Motor neuron (in vitro differentiated cells): ENCODE measurements at regions not wholly inside any gene's neighbourhood (a gene's known extent, or its start where the extent isn't known, plus 50 kb on each side); places are given as distances from the start of the nearest gene placed in this dataset.

Source experiments
- ATAC-seq, 8 experiments: fragments of 200-7000 bp; cut with Tn5 transposase; replicated peaks in 6 of 8; 2 replicates each; pipeline ENCODE4 v1.8.0; 2021; ENCODE audit warnings: mild to moderate bottlenecking in 8 of 8, moderate library complexity in 8 of 8
- H3K27ac ChIP-seq, 2 donors: fragments of 250-450 bp; sonication (Bioruptor Pico); 2 replicates each; pipeline ENCODE4 v1.9.0; 2021; ENCODE audit warnings: antibody characterized with exemption in 2 of 2, mild to moderate bottlenecking in 2 of 2, moderate library complexity in 1 of 2
- H3K4me1 ChIP-seq, 2 donors: fragments of 250-450 bp; sonication (Bioruptor Pico); replicated peaks in 1 of 2; 2 replicates each; pipeline ENCODE4 v1.6.1; 2021; ENCODE audit warnings: antibody characterized with exemption in 2 of 2, mild to moderate bottlenecking in 2 of 2, moderate library complexity in 1 of 2
- H3K4me3 ChIP-seq, 5 donors: fragments of 250-450 bp; sonication (Bioruptor Pico); 2 replicates each; pipeline ENCODE4 v1.9.0; 2021; ENCODE audit warnings: antibody characterized with exemption in 5 of 5, mild to moderate bottlenecking in 5 of 5, moderate library complexity in 4 of 5
- WGBS, 10 experiments: fragments of 450-650 bp; shearing (Covaris generic); methylation state at CpG; one replicate each; pipeline ENCODE4 v1.0.0; 2022; 5-methylcytosine and 5-hydroxymethylcytosine counted together
- in situ Hi-C, 9 experiments: fragments of 400-800 bp; cut with MboI; loops; one replicate each; pipeline ENCODE4 v1.15.0; 2021; ENCODE audit warnings: low sequenced_read_pairs in 9 of 9, low pct_unique_long_range_greater_than_20kb in 2 of 9; ENCODE audit not compliant: unreplicated experiment in 9 of 9

DNA sequence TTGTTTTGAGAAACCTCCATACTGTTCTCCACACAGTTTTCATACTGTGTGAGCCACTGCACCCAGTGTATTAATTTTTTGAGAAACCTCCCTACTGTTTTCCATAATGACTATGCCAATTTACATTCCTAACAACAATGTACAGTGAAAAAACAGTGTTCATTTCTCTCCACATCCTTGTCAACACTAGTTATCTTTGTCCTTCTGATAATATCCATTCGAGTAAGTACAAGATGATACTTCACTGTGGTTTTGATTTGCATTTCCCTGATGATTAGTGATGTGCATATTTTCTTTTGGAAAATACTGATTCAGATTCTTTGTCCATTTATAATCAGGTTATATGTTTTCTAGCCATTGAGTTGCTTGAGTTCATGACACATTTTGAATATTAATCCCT, 462.0 kb downstream of the CDH11 start:
- WGBS, 10 experiments = 0 to 100% (median 17%) methylated on average over 1 of the region's 1 CpG; no CpG with 5 or more reads in 3 of the 10 experiments

DNA sequence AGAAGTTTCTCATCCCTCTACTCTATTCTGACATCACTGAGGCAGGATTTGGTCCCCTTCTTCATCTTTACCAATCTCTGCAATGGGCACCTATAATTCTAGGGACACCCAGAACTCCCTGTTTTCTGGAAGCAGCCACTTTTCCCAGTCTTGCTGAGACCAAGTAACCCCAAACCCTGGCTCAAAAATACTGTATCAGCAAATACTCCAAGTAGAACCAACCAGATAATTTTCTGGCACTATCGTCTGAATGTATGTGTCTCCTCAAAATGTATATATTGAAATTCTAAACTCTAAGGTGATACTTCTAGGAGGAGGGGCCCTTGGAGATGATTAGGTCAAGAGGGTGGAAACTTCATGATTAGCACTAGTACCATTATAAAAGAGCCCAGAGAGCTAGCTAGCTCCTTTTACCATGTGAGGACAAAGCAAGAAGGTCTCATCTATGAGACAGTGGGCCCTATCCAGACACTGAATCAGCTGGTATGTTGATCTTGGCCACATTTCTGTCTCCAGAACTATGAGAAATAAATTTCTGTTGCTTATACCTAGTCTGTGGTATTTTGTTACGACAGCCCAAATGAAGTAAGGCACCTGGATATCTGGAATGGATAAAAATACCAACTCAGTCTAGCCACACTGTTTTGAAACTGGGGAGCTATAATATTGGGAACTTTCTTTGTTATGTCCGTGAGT, 464.4 kb downstream of the CDH11 start:
- no peak for ATAC-seq
- WGBS, 10 experiments = 80 to 100% (median 90%) methylated on average over 1 to 3 of the region's 3 CpGs; no CpG with 5 or more reads in 2 of the 10 experiments
- Histone ChIP-seq H3K27ac (no peak overlapping the region), H3K4me3 (no peak overlapping the region), H3K4me1 (no peaks in the 10 kb centered on the region)
- in situ Hi-C loops = no loop called here

More for the DNA sequence above, 462.0 kb downstream of the CDH11 start:
- H3K4me1 ChIP-seq = no peaks in the 10 kb centered on the region
- no peak overlapping the region for H3K4me3 ChIP-seq
- in situ Hi-C loops = no loop called here
- ATAC-seq = peak in 3 of 8 experiments; percentile 52 to 99 (median 87)
- H3K27ac ChIP-seq = no peak overlapping the region

DNA sequence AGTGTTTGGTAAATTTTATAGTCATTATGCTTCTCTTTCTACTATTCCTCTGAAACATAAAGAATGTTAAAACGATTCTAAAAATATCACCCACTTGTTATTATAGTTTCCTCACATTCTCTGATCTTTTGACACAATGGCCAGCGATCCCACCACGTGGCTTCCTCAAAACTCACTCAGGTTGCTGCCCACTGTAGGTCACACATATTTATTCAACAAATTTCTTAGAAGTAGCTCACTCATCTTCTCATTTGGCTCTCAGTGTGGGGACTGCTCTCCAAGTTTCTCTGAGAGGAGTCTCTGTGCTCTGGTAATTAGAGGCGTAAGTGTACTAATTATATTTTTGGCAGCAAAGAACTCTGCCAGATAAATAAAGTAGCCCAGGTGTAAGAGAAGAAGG, 465.4 kb downstream of the CDH11 start:
- in situ Hi-C loops = no loop called here
- Histone ChIP-seq H3K27ac (no peak overlapping the region), H3K4me3 (no peak overlapping the region), H3K4me1 (no peaks in the 10 kb centered on the region)
- WGBS, 10 experiments = 73 to 95% (median 90%) methylated on average over 2 to 4 of the region's 4 CpGs; no CpG with 5 or more reads in 1 of the 10 experiments
- ATAC-seq = no peak

DNA sequence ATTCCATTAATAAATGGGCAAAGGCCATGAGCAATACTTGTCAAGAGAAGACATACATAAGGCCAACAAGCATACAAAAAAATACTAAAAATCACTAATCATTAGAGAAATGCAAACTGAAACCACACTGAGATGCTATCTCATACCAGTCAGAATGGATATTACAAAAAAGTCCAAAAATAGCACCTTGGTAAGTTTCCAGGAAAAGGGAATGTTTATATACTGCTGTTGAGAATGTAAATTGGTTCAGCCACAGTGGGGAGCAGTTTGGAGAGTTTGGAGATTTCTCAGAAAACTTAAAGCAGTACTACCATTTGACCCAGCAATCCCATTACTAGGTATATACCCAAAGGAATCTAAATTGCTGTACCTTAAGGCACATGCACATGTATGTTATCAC, 467.7 kb downstream of the CDH11 start:
- no peak overlapping the region for H3K27ac ChIP-seq
- ATAC-seq = peak in 2 of 8 experiments; percentile 33 to 37
- H3K4me3 ChIP-seq = no peak overlapping the region
- in situ Hi-C loops = no loop called here
- H3K4me1 ChIP-seq = no peaks in the 10 kb centered on the region

DNA sequence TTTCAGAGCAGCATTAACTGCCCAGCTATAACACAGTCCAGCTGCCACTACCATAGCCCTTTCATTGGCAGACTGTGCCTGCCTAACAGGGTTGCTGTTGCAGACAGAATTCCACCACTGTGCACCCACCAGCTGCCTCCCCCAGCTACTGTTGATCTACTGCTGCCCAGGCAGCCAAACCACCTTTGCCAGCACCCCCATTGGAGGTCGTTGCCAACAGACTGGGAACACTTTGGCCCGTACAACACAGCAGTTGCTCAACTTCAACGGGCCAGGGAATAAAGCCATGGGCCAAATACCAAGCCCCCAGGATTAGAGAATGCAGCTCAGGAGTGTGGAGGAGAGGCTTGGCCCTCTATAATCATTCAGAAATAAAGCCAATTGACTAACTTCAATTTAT, 473.6 kb downstream of the CDH11 start:
- in situ Hi-C loops = no loop called here
- Histone ChIP-seq H3K27ac (no peak overlapping the region), H3K4me1 (no peaks in the 10 kb centered on the region), H3K4me3 (no peak overlapping the region)
- no peak for ATAC-seq
- WGBS, 10 experiments = 25 to 100% (median 67%) methylated on average over 1 to 3 of the region's 3 CpGs; no CpG with 5 or more reads in 4 of the 10 experiments

DNA sequence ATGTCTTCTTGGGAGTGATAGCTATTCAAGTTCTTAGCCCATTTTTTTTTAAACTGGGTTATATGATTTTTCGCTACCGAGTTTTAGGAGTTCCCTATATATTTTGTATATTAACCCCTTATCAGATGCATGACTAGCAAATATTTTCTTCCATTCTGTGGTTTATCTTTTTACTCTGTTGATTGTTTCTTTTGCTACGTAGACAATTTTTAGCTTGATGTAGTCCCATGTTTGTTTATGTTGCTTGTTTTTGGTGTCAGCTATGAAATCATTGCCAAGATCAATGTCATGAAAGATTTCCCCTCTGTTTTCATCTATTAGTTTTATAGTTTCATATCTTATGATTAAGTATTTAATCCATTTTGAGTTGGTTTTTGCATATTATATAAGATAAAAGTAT, 480.5 kb downstream of the CDH11 start:
- 90 to 100% (median 98%) methylated on average over 1 to 3 of the region's 3 CpGs for WGBS, 10 experiments
- Histone ChIP-seq H3K4me3 (no peak overlapping the region), H3K4me1 (no peaks in the 10 kb centered on the region), H3K27ac (no peak overlapping the region)
- no peak for ATAC-seq
- in situ Hi-C loops = no loop called here

DNA sequence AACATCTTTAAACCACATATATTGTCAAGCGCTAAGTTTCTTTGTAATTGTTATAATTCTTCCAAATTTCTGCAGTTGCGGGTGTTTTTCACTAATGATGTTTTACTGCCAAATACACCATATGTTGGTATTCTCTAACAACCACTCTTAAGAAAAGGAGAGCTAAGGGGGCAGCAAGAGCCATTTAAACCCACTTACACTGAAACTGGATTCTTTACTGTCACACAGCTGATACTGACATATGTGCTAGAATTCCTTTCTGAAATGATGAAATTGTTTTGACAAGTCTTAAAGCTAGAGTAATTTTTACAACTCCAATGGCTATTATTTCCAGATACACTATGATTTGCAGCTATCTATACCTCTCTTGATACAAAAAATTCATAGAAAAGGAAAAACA, 483.1 kb downstream of the CDH11 start:
- H3K4me1 ChIP-seq = peaks cover 0 to 9% of the 10 kb centered on the region in 2 donors
- in situ Hi-C loops = no loop called here
- no peak overlapping the region for H3K4me3 ChIP-seq
- 50 to 100% (median 95%) methylated on average over 1 to 2 of the region's 2 CpGs for WGBS, 10 experiments
- H3K27ac ChIP-seq = no peak overlapping the region
- no peak for ATAC-seq

DNA sequence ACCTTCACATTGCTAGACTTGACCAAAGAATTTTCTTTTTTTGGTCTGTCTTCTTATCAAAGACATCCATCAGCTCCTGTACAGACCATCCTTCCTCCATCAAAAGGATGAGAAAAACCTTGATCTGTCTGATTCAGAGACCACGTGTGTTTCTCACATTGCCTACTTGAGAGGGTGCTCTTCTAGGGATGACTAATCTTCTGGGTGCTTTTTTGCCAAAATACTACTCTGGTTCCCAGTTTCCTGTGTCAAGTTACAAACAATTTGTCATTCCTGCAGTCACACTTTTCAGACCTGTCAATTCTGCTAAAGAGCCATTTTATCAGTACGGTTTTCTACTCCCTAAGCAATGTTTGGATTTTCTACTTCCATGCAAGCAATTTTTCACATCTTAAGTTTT, 492.2 kb downstream of the CDH11 start:
- ATAC-seq = no peak
- in situ Hi-C loops = no loop called here
- WGBS, 10 experiments = 60 to 95% (median 80%) methylated on average over 1 to 2 of the region's 2 CpGs
- peaks cover 0 to 2% of the 10 kb centered on the region in 2 donors for H3K4me1 ChIP-seq
- H3K27ac ChIP-seq = no peak overlapping the region
- no peak overlapping the region for H3K4me3 ChIP-seq

DNA sequence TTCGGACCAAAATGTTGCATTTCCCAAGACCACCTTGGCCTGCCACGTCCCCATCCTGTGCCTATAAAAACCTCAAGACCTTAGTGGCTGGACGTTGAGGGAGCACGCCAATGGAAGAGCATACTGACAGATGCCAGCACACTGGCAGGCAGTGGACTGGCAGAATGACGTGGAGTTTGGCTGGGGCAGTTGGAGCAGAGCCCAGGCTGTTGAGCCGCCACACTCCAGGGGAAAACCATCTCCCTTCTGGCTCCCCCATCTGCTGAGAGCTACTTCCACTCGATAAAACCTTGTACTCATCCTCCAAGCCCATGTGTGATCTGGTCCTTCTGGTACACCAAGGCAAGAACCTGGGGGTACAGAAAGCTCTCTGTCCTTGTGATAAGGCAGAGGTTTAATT, 494.1 kb downstream of the CDH11 start:
- in situ Hi-C loops = no loop called here
- H3K4me3 ChIP-seq = no peak overlapping the region
- 60 to 89% (median 74%) methylated on average over 2 to 5 of the region's 7 CpGs; no CpG with 5 or more reads in 6 of the 10 experiments for WGBS, 10 experiments
- no peak for ATAC-seq
- H3K27ac ChIP-seq = no peak overlapping the region
- no peaks in the 10 kb centered on the region for H3K4me1 ChIP-seq

DNA sequence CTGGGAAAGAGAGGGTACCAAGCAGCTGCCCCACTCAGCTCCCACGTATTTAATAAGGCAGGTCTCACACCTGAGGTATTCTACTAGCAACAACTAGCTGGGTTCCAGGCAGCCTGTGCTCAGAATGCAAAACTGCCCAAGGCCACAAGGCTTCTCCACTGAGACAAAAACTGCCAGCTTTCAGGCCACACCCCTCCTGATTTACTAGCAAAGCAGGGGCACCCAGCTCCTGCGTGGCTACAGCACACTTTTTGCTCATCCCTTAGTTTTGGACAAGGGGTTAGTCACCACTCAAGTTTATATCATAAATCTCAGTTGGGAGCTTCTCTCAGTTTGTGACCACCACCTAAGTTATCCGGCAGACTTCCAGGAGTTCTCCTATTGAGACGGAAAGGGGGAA, 494.6 kb downstream of the CDH11 start:
- Histone ChIP-seq H3K4me1 (no peaks in the 10 kb centered on the region), H3K4me3 (no peak overlapping the region), H3K27ac (no peak overlapping the region)
- peak in 2 of 8 experiments; percentile 36 to 44 for ATAC-seq
- in situ Hi-C loops = no loop called here
- WGBS, 10 experiments = 44 to 83% (median 69%) methylated on average over 2 to 3 of the region's 4 CpGs; no CpG with 5 or more reads in 5 of the 10 experiments

DNA sequence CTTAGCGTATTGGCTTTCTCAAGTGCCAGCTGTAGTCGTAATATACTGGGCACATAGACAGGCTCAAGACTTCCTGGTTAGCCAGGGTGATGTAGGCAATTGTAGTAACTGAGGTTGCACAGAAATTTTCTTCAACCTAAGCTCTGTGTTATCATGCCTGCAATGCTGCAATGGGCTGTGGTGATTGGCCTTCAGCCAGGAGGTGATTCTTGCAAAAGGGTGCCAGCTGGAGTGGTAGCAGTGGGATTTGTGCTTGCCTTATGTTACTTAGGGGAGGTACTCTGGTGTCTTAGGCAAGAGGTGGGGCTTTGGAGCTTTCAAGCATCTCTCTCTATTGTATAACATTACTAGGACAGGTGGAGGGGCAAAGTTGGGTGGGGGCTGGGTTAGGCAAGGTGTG, 495.1 kb downstream of the CDH11 start:
- no peak overlapping the region for H3K27ac ChIP-seq
- no peaks in the 10 kb centered on the region for H3K4me1 ChIP-seq
- WGBS, 10 experiments = 92 to 100% (median 94%) methylated on average over 1 to 2 of the region's 2 CpGs; no CpG with 5 or more reads in 7 of the 10 experiments
- ATAC-seq = no peak
- in situ Hi-C loops = no loop called here
- H3K4me3 ChIP-seq = no peak overlapping the region

DNA sequence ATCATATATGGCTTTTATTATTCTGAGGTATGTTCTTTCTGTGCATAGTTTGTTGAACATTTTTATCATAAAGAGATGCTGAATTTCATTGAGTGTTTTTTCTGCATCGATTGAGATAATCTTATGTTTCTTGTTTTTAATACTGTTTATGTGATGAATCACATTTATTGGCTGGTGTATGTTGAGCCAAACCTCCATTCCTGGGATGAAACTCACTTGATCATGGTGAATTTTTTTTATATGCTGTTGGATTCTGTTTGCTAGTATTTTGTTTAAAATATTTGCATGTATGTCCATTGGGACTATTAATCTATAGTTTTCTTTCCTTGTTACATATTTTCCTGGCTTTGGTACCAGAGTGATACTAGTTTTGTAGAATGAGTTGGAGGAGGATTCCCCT, 500.2 kb downstream of the CDH11 start:
- in situ Hi-C loops = no loop called here
- WGBS, 10 experiments = 0 to 100% (median 83%) methylated on average over 1 of the region's 1 CpG; no CpG with 5 or more reads in 1 of the 10 experiments
- H3K27ac ChIP-seq = no peak overlapping the region
- no peak overlapping the region for H3K4me3 ChIP-seq
- peaks cover 0 to 15% of the 10 kb centered on the region in 2 donors for H3K4me1 ChIP-seq
- ATAC-seq = no peak

DNA sequence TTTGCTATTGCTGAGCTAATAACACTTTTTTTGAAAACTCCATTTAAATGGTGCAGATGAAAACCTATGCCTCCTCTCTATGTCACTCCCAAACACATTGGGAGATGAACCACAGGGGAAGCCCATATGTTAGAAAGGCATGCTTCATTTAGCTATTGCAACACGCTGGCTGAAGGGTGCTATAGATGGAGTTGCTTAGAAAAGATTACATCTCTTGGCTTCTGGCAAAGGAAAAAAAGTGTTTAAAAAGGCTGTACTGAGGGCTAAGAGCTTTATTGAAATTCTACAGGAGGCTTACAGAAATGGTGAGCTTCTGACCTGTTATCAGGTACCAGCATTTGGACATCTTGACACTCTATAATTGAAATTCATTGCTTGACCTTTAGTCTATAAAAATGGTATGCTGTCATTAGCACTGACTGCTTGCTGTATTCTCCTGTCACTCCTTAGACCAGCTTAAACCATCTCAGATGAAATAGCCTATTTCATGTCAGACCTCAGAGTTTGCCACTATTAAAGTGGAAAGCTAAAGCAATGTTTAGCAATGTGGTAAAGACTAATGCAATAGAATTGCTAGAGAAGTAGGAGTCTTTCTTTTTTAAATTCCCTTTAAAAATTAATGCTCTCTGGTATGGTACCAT, 503.9 kb downstream of the CDH11 start:
- Histone ChIP-seq H3K4me1 (peaks cover 3 to 17% of the 10 kb centered on the region in 2 donors), H3K4me3 (no peak overlapping the region), H3K27ac (no peak overlapping the region)
- peak in 4 of 8 experiments; percentile 9 to 52 (median 34) for ATAC-seq
- in situ Hi-C loops = no loop called here
- 89 to 100% (median 100%) methylated on average over 1 of the region's 1 CpG; no CpG with 5 or more reads in 4 of the 10 experiments for WGBS, 10 experiments
